ENCODE measurements at regions not wholly inside any gene's neighbourhood (a gene's known extent, or its start where the extent isn't known, plus 50 kb on each side); places are given as distances from the start of the nearest gene placed in this dataset.

DNA sequence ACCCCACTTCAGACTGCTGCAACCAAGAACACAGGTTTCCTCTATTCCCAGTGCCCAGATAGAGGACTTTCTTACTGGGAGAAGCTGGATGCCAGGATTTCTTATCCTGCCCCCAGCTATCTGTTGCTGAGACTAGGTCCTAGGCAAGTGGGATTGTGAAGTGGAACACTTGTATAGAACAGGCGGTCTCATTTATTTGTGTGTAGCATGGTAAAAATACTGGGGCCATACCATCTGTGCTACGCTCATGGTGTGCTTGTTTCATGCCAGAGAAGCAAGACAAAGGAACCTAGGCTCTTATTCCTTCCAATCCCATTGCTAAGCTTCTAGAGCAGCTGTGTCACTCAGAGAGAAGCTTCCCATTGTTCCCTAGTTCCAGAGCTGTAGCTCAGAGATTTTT is 191.5 kb upstream of the EPHA6 start:
- H3K27ac Mint-ChIP-seq: no peak overlapping the region
- Histone ChIP-seq H3K4me1 (ENCODE audit: insufficient read depth) (no peaks in the 10 kb centered on the region), H3K36me3 (ENCODE audit: insufficient read depth) (no peaks in the 10 kb centered on the region), H3K27ac (ENCODE audit: low read depth) (no peak overlapping the region), H3F3A (replicated peaks; ENCODE audit: low read depth) (no peaks in the 10 kb centered on the region), H3K4me2 (no peak overlapping the region), H3K79me2 (replicated peaks; ENCODE audit: insufficient read depth) (no peaks in the 10 kb centered on the region), H2AFZ (no peak overlapping the region; the same call in 1 of the 2 replicates), H3K9me2 (ENCODE audit: insufficient read depth) (no peaks in the 10 kb centered on the region), H4K20me1 (replicated peaks; ENCODE audit: insufficient read depth) (no peaks in the 10 kb centered on the region), H3K4me3 (no peak overlapping the region), H3K27me3 (ENCODE audit: insufficient read depth) (no peaks in the 10 kb centered on the region)
- H3K4me3 Mint-ChIP-seq: no peak overlapping the region
- DNase-seq (ENCODE audit: low spot score) (peak; percentile 0), ATAC-seq (no peak)
- H3K36me3 Mint-ChIP-seq (ENCODE audit: low read depth): no peaks in the 10 kb centered on the region; the same call in 2 of the 3 replicates
- H3K4me1 Mint-ChIP-seq: no peaks in the 10 kb centered on the region
- H3K9me3 Mint-ChIP-seq: peaks cover 6% of the 10 kb centered on the region; the same call in 2 of the 3 replicates
- H3K27me3 Mint-ChIP-seq (ENCODE audit: insufficient read depth, low read depth, poor library complexity): peaks cover 2% of the 10 kb centered on the region
- TF ChIP-seq, protein P1, sequence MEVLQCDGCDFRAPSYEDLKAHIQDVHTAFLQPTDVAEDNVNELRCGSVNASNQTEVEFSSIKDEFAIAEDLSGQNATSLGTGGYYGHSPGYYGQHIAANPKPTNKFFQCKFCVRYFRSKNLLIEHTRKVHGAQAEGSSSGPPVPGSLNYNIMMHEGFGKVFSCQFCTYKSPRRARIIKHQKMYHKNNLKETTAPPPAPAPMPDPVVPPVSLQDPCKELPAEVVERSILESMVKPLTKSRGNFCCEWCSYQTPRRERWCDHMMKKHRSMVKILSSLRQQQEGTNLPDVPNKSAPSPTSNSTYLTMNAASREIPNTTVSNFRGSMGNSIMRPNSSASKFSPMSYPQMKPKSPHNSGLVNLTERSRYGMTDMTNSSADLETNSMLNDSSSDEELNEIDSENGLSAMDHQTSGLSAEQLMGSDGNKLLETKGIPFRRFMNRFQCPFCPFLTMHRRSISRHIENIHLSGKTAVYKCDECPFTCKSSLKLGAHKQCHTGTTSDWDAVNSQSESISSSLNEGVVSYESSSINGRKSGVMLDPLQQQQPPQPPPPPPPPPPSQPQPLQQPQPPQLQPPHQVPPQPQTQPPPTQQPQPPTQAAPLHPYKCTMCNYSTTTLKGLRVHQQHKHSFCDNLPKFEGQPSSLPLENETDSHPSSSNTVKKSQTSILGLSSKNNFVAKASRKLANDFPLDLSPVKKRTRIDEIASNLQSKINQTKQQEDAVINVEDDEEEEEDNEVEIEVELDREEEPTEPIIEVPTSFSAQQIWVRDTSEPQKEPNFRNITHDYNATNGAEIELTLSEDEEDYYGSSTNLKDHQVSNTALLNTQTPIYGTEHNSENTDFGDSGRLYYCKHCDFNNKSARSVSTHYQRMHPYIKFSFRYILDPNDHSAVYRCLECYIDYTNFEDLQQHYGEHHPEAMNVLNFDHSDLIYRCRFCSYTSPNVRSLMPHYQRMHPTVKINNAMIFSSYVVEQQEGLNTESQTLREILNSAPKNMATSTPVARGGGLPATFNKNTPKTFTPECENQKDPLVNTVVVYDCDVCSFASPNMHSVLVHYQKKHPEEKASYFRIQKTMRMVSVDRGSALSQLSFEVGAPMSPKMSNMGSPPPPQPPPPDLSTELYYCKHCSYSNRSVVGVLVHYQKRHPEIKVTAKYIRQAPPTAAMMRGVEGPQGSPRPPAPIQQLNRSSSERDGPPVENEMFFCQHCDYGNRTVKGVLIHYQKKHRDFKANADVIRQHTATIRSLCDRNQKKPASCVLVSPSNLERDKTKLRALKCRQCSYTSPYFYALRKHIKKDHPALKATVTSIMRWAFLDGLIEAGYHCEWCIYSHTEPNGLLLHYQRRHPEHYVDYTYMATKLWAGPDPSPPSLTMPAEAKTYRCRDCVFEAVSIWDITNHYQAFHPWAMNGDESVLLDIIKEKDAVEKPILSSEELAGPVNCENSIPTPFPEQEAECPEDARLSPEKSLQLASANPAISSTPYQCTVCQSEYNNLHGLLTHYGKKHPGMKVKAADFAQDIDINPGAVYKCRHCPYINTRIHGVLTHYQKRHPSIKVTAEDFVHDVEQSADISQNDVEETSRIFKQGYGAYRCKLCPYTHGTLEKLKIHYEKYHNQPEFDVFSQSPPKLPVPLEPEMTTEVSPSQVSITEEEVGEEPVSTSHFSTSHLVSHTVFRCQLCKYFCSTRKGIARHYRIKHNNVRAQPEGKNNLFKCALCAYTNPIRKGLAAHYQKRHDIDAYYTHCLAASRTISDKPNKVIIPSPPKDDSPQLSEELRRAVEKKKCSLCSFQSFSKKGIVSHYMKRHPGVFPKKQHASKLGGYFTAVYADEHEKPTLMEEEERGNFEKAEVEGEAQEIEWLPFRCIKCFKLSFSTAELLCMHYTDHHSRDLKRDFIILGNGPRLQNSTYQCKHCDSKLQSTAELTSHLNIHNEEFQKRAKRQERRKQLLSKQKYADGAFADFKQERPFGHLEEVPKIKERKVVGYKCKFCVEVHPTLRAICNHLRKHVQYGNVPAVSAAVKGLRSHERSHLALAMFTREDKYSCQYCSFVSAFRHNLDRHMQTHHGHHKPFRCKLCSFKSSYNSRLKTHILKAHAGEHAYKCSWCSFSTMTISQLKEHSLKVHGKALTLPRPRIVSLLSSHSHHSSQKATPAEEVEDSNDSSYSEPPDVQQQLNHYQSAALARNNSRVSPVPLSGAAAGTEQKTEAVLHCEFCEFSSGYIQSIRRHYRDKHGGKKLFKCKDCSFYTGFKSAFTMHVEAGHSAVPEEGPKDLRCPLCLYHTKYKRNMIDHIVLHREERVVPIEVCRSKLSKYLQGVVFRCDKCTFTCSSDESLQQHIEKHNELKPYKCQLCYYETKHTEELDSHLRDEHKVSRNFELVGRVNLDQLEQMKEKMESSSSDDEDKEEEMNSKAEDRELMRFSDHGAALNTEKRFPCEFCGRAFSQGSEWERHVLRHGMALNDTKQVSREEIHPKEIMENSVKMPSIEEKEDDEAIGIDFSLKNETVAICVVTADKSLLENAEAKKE (CRISPR knock-in tag; IDR thresholded peaks at IDR 0.05): no peak
- no peak for TF ChIP-seq EZH2phosphoT487 (IDR thresholded peaks at IDR 0.05; ENCODE audit: unreplicated experiment)
- TF ChIP-seq, protein P2, sequence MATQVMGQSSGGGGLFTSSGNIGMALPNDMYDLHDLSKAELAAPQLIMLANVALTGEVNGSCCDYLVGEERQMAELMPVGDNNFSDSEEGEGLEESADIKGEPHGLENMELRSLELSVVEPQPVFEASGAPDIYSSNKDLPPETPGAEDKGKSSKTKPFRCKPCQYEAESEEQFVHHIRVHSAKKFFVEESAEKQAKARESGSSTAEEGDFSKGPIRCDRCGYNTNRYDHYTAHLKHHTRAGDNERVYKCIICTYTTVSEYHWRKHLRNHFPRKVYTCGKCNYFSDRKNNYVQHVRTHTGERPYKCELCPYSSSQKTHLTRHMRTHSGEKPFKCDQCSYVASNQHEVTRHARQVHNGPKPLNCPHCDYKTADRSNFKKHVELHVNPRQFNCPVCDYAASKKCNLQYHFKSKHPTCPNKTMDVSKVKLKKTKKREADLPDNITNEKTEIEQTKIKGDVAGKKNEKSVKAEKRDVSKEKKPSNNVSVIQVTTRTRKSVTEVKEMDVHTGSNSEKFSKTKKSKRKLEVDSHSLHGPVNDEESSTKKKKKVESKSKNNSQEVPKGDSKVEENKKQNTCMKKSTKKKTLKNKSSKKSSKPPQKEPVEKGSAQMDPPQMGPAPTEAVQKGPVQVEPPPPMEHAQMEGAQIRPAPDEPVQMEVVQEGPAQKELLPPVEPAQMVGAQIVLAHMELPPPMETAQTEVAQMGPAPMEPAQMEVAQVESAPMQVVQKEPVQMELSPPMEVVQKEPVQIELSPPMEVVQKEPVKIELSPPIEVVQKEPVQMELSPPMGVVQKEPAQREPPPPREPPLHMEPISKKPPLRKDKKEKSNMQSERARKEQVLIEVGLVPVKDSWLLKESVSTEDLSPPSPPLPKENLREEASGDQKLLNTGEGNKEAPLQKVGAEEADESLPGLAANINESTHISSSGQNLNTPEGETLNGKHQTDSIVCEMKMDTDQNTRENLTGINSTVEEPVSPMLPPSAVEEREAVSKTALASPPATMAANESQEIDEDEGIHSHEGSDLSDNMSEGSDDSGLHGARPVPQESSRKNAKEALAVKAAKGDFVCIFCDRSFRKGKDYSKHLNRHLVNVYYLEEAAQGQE (IDR thresholded peaks at IDR 0.05; ENCODE audit: unreplicated experiment): no peak
